ENCODE measurements at regions not wholly inside any gene's neighbourhood (a gene's known extent, or its start where the extent isn't known, plus 50 kb on each side); places are given as distances from the start of the nearest gene placed in this dataset.

DNA sequence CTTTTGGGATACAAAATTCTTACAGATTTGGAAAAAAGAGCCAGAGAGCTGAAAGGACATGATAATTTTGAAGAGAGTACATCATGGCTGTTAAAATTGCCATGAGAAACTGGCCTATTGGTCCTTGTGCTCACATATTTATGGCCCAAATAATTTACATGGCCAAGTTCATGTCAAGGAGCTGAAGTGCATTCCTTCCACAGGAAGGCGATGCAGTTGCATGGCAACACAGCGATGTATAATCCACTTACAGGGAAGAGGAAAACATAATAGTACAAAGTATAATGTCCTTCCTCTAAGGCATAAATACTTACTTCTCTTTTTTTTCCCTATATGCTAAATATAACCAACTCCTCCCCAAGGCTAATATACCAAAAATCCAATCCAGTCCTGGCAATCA lies 914.5 kb upstream of the AGA start:
- DNase-seq (ENCODE audit: extremely low spot score in 2 of 2), result no peak
- no peak overlapping the region for H3K4me3 ChIP-seq
- H3K36me3 ChIP-seq, result no peaks in the 10 kb centered on the region
- TF ChIP-seq, protein P1, sequence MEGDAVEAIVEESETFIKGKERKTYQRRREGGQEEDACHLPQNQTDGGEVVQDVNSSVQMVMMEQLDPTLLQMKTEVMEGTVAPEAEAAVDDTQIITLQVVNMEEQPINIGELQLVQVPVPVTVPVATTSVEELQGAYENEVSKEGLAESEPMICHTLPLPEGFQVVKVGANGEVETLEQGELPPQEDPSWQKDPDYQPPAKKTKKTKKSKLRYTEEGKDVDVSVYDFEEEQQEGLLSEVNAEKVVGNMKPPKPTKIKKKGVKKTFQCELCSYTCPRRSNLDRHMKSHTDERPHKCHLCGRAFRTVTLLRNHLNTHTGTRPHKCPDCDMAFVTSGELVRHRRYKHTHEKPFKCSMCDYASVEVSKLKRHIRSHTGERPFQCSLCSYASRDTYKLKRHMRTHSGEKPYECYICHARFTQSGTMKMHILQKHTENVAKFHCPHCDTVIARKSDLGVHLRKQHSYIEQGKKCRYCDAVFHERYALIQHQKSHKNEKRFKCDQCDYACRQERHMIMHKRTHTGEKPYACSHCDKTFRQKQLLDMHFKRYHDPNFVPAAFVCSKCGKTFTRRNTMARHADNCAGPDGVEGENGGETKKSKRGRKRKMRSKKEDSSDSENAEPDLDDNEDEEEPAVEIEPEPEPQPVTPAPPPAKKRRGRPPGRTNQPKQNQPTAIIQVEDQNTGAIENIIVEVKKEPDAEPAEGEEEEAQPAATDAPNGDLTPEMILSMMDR (IDR thresholded peaks at IDR 0.05), result no peak
- TF ChIP-seq POLR2AphosphoS5 (IDR thresholded peaks at IDR 0.05; ENCODE audit: insufficient read depth in 1 of 2, low read depth in 1 of 2) (no peak), POLR2A (IDR thresholded peaks at IDR 0.05) (no peak)
- intact Hi-C loops (cut with DNase I), result no loop called here
- H3K27me3 ChIP-seq, result no peaks in the 10 kb centered on the region
- H3K27ac ChIP-seq, result no peak overlapping the region
- H3K4me1 ChIP-seq, result no peaks in the 10 kb centered on the region
- H3K9me3 ChIP-seq, result no peaks in the 10 kb centered on the region

DNA sequence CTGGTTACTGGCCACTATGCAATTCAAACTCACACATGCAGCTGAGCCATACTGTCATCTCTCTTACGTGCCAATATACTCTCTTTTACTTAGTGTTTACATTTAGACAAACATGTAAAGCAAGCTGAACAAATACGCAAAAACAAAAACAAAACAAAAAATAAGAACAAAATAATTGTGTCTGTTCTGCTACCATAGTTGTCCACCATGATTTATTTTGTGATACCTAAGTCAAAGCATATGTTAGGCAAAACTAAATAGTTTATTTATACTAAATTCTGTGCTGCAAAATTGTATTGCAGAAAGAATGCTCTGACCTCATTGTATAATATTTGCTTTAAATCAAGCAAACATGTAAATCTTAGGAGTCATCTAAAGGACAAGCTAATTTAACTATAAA lies 943.2 kb upstream of the AGA start:
- no peaks in the 10 kb centered on the region for H3K9me3 ChIP-seq
- H3K27me3 ChIP-seq, result no peaks in the 10 kb centered on the region
- intact Hi-C loops (cut with DNase I), result no loop called here
- no peaks in the 10 kb centered on the region for H3K4me1 ChIP-seq
- DNase-seq (ENCODE audit: extremely low spot score in 2 of 2), result no peak
- no peak overlapping the region for H3K27ac ChIP-seq
- H3K4me3 ChIP-seq, result no peak overlapping the region
- TF ChIP-seq, protein P1 (IDR thresholded peaks at IDR 0.05), result no peak
- TF ChIP-seq POLR2A (IDR thresholded peaks at IDR 0.05) (no peak), POLR2AphosphoS5 (IDR thresholded peaks at IDR 0.05; ENCODE audit: insufficient read depth in 1 of 2, low read depth in 1 of 2) (no peak)
- no peaks in the 10 kb centered on the region for H3K36me3 ChIP-seq

DNA sequence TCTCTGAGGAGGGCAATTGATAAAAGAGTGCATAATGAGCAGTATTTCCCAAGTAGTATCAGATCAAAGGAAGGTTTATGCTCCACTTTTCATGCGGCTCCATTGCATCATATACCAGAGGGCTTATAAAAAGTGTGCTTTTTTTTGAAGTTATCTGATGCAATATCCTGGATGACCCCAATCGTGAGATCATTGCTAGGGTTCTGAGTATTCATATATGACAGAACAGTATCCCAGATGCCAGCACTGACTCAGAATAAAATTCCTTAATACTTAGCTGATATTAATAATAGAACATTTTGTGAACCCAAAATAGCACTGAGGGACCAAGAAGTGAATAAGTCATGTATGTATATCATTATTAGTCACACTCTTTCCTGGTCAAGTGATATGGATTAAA lies 945.5 kb upstream of the AGA start:
- Histone ChIP-seq H3K36me3 (no peaks in the 10 kb centered on the region), H3K4me3 (no peak overlapping the region), H3K9me3 (no peaks in the 10 kb centered on the region), H3K27me3 (no peaks in the 10 kb centered on the region), H3K4me1 (no peaks in the 10 kb centered on the region), H3K27ac (no peak overlapping the region)
- intact Hi-C loops (cut with DNase I), result no loop called here
- TF ChIP-seq POLR2AphosphoS5 (IDR thresholded peaks at IDR 0.05; ENCODE audit: insufficient read depth in 1 of 2, low read depth in 1 of 2) (no peak), POLR2A (IDR thresholded peaks at IDR 0.05) (no peak)
- TF ChIP-seq, protein P1 (IDR thresholded peaks at IDR 0.05), result no peak
- no peak for DNase-seq (ENCODE audit: extremely low spot score in 2 of 2)

DNA sequence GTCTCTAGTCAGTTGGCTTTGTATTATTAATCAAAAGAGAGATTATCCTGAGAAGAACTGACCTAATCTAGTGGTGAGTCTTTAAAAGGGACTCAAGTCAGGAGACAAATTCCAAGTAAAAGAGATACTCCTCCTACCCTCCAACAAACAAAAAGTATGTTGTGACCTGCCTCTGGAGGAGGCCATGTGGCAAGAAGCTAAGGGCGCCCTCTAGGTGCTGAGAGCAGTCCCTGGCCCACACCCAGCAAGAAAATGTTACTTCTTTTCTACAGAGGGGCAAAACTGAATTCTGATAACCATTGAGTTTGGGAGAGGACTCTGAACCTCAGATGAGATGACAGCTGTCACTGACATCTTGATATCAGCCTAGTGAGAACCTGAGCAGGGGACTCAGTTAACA lies 953.6 kb upstream of the AGA start:
- intact Hi-C loops (cut with DNase I), result no loop called here
- no peak for DNase-seq (ENCODE audit: extremely low spot score in 2 of 2)
- TF ChIP-seq POLR2A (IDR thresholded peaks at IDR 0.05), result no peak
- TF ChIP-seq, protein P1 (IDR thresholded peaks at IDR 0.05), result no peak
- TF ChIP-seq POLR2AphosphoS5 (IDR thresholded peaks at IDR 0.05; ENCODE audit: insufficient read depth in 1 of 2, low read depth in 1 of 2), result no peak
- Histone ChIP-seq H3K27ac (no peak overlapping the region), H3K9me3 (no peaks in the 10 kb centered on the region), H3K27me3 (no peaks in the 10 kb centered on the region), H3K4me3 (no peak overlapping the region), H3K36me3 (no peaks in the 10 kb centered on the region), H3K4me1 (no peaks in the 10 kb centered on the region)

DNA sequence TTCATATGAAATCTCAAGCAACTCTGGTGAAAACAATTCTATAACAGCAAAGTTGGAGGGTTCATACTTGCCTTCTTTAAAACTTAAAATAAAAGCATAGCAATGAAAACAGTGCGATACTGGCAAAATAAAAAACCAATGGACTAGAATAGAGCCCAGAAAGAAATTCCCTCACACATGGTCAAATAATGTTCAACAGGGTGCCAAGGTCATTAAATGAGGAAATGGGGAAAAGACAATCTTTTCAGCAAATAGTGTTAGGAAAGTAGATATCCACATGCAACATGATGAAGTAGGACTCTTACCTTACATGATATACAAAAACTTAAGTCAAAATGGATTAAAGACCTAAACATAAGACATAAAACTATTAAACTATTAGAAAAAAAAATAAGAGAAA lies 970.2 kb upstream of the AGA start:
- Histone ChIP-seq H3K4me1 (no peaks in the 10 kb centered on the region), H3K36me3 (no peaks in the 10 kb centered on the region), H3K4me3 (no peak overlapping the region), H3K27ac (no peak overlapping the region), H3K27me3 (no peaks in the 10 kb centered on the region), H3K9me3 (no peaks in the 10 kb centered on the region)
- intact Hi-C loops (cut with DNase I), result no loop called here
- TF ChIP-seq POLR2AphosphoS5 (IDR thresholded peaks at IDR 0.05; ENCODE audit: insufficient read depth in 1 of 2, low read depth in 1 of 2) (no peak), POLR2A (IDR thresholded peaks at IDR 0.05) (no peak)
- TF ChIP-seq, protein P1 (IDR thresholded peaks at IDR 0.05), result no peak
- DNase-seq (ENCODE audit: extremely low spot score in 2 of 2), result no peak

All from vagina (tissue), 2 donors.